Breast epithelium (tissue), 3 donors: ENCODE measurements at regions not wholly inside any gene's neighbourhood (a gene's known extent, or its start where the extent isn't known, plus 50 kb on each side); places are given as distances from the start of the nearest gene placed in this dataset.

Experiments
- POLR2AphosphoS5 ChIP-seq, 3 donors: sonication (generic); formaldehyde crosslinking; IDR thresholded peaks; one replicate each; pipeline ENCODE4 v1.6.1; 2017; ENCODE audit warnings: antibody characterized with exemption in 3 of 3
- TF ChIP-seq, protein P1 (sequence below), 3 donors: fragments of 450-650 bp; IDR thresholded peaks; one replicate each; pipeline ENCODE4 v1.5.1; 2016 to 2017; ENCODE audit warnings: antibody characterized with exemption in 3 of 3, mild to moderate bottlenecking in 3 of 3, moderate library complexity in 3 of 3

DNA sequence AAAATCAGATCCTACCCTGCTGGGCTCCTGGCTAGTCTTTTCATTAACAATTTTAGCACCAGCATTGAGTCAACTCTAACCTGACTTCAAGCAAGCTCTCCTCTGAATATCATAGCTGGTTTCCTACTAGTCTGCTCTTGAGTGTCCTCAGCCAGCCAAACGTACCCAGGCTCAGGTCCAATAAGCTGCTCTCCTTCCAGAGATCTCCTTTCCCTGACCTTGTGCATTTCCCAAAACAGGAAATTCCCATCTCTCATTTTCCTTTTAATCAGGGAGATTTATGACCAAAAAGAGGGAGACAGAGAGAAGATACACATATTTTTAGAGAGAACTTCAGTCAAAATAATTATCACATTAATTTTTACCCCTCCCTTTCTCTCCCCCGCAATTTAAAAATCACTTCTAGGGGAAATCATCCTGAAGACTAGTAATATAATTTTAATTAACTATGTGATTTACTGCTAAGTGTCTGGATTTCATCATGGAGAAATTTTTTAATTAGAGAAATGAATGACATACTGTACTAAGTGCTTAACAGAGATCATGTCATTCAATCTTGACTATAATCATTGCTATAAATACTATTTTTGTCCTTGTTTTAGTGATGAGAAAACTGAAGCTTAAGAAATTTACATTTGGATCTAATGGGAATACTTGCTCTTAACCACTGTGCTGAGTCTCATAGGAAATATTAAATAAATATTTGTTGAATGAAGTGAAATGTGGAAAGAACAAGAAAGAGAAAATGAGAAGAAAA is 421.7 kb upstream of the INTU start:
- TF ChIP-seq, protein P1, sequence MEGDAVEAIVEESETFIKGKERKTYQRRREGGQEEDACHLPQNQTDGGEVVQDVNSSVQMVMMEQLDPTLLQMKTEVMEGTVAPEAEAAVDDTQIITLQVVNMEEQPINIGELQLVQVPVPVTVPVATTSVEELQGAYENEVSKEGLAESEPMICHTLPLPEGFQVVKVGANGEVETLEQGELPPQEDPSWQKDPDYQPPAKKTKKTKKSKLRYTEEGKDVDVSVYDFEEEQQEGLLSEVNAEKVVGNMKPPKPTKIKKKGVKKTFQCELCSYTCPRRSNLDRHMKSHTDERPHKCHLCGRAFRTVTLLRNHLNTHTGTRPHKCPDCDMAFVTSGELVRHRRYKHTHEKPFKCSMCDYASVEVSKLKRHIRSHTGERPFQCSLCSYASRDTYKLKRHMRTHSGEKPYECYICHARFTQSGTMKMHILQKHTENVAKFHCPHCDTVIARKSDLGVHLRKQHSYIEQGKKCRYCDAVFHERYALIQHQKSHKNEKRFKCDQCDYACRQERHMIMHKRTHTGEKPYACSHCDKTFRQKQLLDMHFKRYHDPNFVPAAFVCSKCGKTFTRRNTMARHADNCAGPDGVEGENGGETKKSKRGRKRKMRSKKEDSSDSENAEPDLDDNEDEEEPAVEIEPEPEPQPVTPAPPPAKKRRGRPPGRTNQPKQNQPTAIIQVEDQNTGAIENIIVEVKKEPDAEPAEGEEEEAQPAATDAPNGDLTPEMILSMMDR (IDR thresholded peaks at IDR 0.05): no peak
- TF ChIP-seq POLR2AphosphoS5 (IDR thresholded peaks at IDR 0.05): no peak
